CD14-positive monocyte (primary cell): ENCODE measurements at regions not wholly inside any gene's neighbourhood (a gene's known extent, or its start where the extent isn't known, plus 50 kb on each side); places are given as distances from the start of the nearest gene placed in this dataset.

ENCODE experiments used
- DNase-seq, 3 donors: peaks; one replicate each; pipeline ENCODE4 v3.0.0-alpha.2; 2011 to 2022
- H2AFZ ChIP-seq: 2 replicates; pipeline ENCODE4 v1.6.0; 2012; ENCODE audit warnings: mild to moderate bottlenecking, low read depth, low read length, inconsistent platforms; ENCODE audit not compliant: insufficient read depth, poor library complexity, severe bottlenecking
- H3K27ac ChIP-seq, 2 donors: 1 replicate in 1 of 2; 2 replicates in 1 of 2; pipeline ENCODE4 v1.5.1; 2012 to 2013; ENCODE audit warnings: low read length in 2 of 2, control low read depth in 1 of 2, inconsistent platforms in 1 of 2, low read depth in 1 of 2, mild to moderate bottlenecking in 1 of 2
- H3K27me3 ChIP-seq, 2 donors: one replicate each; pipeline versions ENCODE4 v1.6.0 to v1.6.1; 2011 to 2013; ENCODE audit warnings: low read length in 2 of 2; ENCODE audit not compliant: control insufficient read depth in 2 of 2, insufficient read depth in 2 of 2
- H3K36me3 ChIP-seq, 2 donors: replicated peaks in 1 of 2; 1 replicate in 1 of 2; 2 replicates in 1 of 2; pipeline versions ENCODE4 v1.5.1 to v1.6.1; 2012 to 2013; ENCODE audit warnings: low read length in 2 of 2, control low read depth in 1 of 2, inconsistent platforms in 1 of 2, mild to moderate bottlenecking in 1 of 2; ENCODE audit not compliant: insufficient read depth in 2 of 2, control insufficient read depth in 1 of 2
- H3K4me1 ChIP-seq, 2 donors: 1 replicate in 1 of 2; 2 replicates in 1 of 2; pipeline versions ENCODE4 v1.5.1 to v1.6.1; 2012 to 2013; ENCODE audit warnings: low read length in 2 of 2, control low read depth in 1 of 2, inconsistent platforms in 1 of 2, mild to moderate bottlenecking in 1 of 2, moderate library complexity in 1 of 2; ENCODE audit not compliant: insufficient read depth in 2 of 2, control insufficient read depth in 1 of 2
- H3K4me2 ChIP-seq: replicated peaks from 2 replicates; pipeline ENCODE3; 2012; ENCODE audit warnings: low read length, moderate library complexity, mild to moderate bottlenecking; ENCODE audit not compliant: poor library complexity, severe bottlenecking; ENCODE audit errors: extremely low read depth
- H3K4me3 ChIP-seq, 3 experiments: fragments of 200-600 bp in 1 of 3; sonication (generic) in 1 of 3; replicated peaks in 1 of 3; 1 replicate in 2 of 3; 2 replicates in 1 of 3; pipeline ENCODE4 v1.5.1; 2011 to 2013; ENCODE audit warnings: low read length in 3 of 3, mild to moderate bottlenecking in 3 of 3, control low read depth in 2 of 3, low read depth in 2 of 3, inconsistent platforms in 1 of 3, moderate library complexity in 1 of 3
- H3K79me2 ChIP-seq: 2 replicates; pipeline ENCODE4 v1.6.0; 2012; ENCODE audit warnings: mild to moderate bottlenecking, control low read depth, inconsistent platforms, low read length, moderate library complexity; ENCODE audit not compliant: insufficient read depth
- H3K9ac ChIP-seq: 2 replicates; pipeline ENCODE4 v1.6.0; 2017; ENCODE audit warnings: low read length, mild to moderate bottlenecking; ENCODE audit not compliant: insufficient read depth, poor library complexity, severe bottlenecking
- H3K9me3 ChIP-seq, 2 donors: replicated peaks in 1 of 2; 1 replicate in 1 of 2; 2 replicates in 1 of 2; pipeline versions ENCODE4 v1.5.1 to v1.6.1; 2012 to 2013; ENCODE audit warnings: low read length in 2 of 2, control low read depth in 1 of 2; ENCODE audit not compliant: control insufficient read depth in 1 of 2, insufficient read depth in 1 of 2
- H4K20me1 ChIP-seq: 2 replicates; pipeline ENCODE4 v1.6.0; 2012; ENCODE audit warnings: mild to moderate bottlenecking, low read length, control low read depth, moderate library complexity; ENCODE audit not compliant: insufficient read depth
- H3K27ac Mint-ChIP-seq, 7 donors: one replicate each; pipeline ENCODE4 v1.8.0; 2020; ENCODE audit warnings: mild to moderate bottlenecking in 7 of 7, mixed read lengths in 7 of 7, moderate library complexity in 6 of 7, inconsistent platforms in 2 of 7
- H3K27me3 Mint-ChIP-seq, 3 donors: one replicate each; pipeline ENCODE4 v1.8.0; 2021 to 2022; ENCODE audit warnings: low read depth in 3 of 3, mild to moderate bottlenecking in 3 of 3, mixed read lengths in 3 of 3, moderate library complexity in 3 of 3, inconsistent platforms in 1 of 3
- H3K36me3 Mint-ChIP-seq, 2 donors: one replicate each; pipeline ENCODE4 v1.8.0; 2020; ENCODE audit warnings: mixed read lengths in 2 of 2, inconsistent platforms in 1 of 2, mild to moderate bottlenecking in 1 of 2
- H3K4me1 Mint-ChIP-seq: one replicate; pipeline ENCODE4 v1.8.0; 2020; ENCODE audit warnings: mild to moderate bottlenecking, mixed read lengths
- H3K4me3 Mint-ChIP-seq, 2 donors: one replicate each; pipeline ENCODE4 v1.8.0; 2020; ENCODE audit warnings: mild to moderate bottlenecking in 2 of 2, mixed read lengths in 2 of 2, moderate library complexity in 1 of 2
- H3K9me3 Mint-ChIP-seq, 7 donors: one replicate each; pipeline ENCODE4 v1.8.0; 2020 to 2022; ENCODE audit warnings: mixed read lengths in 7 of 7, mild to moderate bottlenecking in 6 of 7, moderate library complexity in 6 of 7, inconsistent platforms in 2 of 7
- WGBS: methylation state at CpG from one replicate; pipeline ENCODE4 v1.1.5; 2013; ENCODE audit warnings: missing lambda C conversion rate; ENCODE audit not compliant: insufficient coverage; 5-methylcytosine and 5-hydroxymethylcytosine counted together
- intact Hi-C, 2 donors: fragments of 100-400 bp; cut with micrococcal nuclease; formaldehyde crosslinking; loops; one replicate each; pipeline versions ENCODE4 v1.15.0 to v1.15.1; 2023
- TF ChIP-seq, protein P1 (sequence below): fragments of 200-600 bp; IDR thresholded peaks from one replicate; pipeline ENCODE4 v1.8.0; 2022; ENCODE audit warnings: antibody characterized with exemption, mild to moderate bottlenecking

DNA sequence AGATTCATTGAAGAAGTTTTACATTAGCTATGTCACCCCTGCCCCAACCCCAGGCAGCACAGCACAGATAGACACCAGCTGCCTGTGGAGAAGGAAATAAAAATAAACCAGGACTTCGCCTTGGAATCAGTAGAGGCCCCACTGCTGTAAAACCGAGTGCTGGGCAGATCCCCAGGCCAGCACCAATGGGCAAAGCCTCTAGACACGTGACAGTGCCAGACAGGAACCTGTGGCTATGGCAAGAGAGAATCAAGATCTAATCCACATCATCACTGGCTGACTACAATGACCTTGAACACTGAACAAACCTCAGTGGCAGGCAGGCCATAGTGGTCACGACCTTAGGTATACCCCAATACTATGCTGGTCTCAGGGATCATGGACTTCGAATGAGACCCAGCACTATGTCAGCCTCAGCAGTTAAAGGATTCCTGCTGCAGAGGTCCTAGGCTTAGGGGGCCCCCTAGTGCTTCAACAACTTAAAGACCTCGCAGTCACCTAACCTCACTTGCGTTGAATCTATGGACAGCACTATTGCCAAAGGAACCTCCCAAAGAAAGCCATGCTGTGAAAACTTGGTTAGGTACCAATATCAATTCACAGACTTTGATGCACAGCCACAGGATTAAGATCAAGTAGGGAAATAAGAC lies 2118.6 kb upstream of the C9orf72 start:
- H4K20me1 ChIP-seq = no peaks in the 10 kb centered on the region
- intact Hi-C loops = no loop called here
- Mint-ChIP-seq H3K4me3 (no peak overlapping the region), H3K9me3 (peaks cover 0 to 2% (median 0%) of the 10 kb centered on the region in 7 donors), H3K27ac (no peak overlapping the region), H3K36me3 (no peaks in the 10 kb centered on the region), H3K4me1 (no peaks in the 10 kb centered on the region), H3K27me3 (no peaks in the 10 kb centered on the region)
- no peak overlapping the region for H3K4me2 ChIP-seq
- H3K79me2 ChIP-seq = no peaks in the 10 kb centered on the region
- H3K4me3 ChIP-seq = no peak overlapping the region
- no peaks in the 10 kb centered on the region for H3K4me1 ChIP-seq
- no peaks in the 10 kb centered on the region for H3K9me3 ChIP-seq
- no peaks in the 10 kb centered on the region for H3K27me3 ChIP-seq
- H3K36me3 ChIP-seq = no peaks in the 10 kb centered on the region
- no peak overlapping the region for H3K27ac ChIP-seq
- no peak overlapping the region for H2AFZ ChIP-seq
- DNase-seq = no peak
- no peak overlapping the region for H3K9ac ChIP-seq
- 75% methylated on average over 7 of the region's 7 CpGs for WGBS
- TF ChIP-seq, protein P1, sequence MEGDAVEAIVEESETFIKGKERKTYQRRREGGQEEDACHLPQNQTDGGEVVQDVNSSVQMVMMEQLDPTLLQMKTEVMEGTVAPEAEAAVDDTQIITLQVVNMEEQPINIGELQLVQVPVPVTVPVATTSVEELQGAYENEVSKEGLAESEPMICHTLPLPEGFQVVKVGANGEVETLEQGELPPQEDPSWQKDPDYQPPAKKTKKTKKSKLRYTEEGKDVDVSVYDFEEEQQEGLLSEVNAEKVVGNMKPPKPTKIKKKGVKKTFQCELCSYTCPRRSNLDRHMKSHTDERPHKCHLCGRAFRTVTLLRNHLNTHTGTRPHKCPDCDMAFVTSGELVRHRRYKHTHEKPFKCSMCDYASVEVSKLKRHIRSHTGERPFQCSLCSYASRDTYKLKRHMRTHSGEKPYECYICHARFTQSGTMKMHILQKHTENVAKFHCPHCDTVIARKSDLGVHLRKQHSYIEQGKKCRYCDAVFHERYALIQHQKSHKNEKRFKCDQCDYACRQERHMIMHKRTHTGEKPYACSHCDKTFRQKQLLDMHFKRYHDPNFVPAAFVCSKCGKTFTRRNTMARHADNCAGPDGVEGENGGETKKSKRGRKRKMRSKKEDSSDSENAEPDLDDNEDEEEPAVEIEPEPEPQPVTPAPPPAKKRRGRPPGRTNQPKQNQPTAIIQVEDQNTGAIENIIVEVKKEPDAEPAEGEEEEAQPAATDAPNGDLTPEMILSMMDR = no peak

DNA sequence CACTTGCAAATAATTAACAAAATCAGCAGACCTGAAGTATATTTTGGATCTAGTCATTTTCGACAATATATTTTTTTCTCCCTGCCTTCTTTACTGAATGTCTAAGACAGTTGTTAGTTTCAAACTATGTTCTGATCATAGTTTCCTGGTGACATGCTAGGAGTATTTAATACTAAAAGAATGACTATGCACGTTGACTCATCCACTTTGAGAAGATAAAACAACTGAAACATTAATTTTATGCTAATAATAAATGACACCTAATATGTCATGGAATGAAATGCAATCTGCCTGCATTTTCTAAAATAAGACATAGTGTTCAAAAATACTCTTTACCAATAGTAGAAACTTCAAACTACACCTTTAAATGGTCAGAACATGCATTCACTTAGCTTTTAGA lies 2123.7 kb upstream of the C9orf72 start:
- Mint-ChIP-seq H3K27ac (no peak overlapping the region), H3K4me1 (no peaks in the 10 kb centered on the region), H3K9me3 (peaks cover 0 to 2% (median 0%) of the 10 kb centered on the region in 7 donors), H3K4me3 (no peak overlapping the region), H3K27me3 (no peaks in the 10 kb centered on the region), H3K36me3 (no peaks in the 10 kb centered on the region)
- intact Hi-C loops = no loop called here
- Histone ChIP-seq H3K4me1 (no peaks in the 10 kb centered on the region), H2AFZ (no peak overlapping the region), H3K9ac (no peak overlapping the region), H3K4me2 (no peak overlapping the region), H3K4me3 (no peak overlapping the region), H3K36me3 (no peaks in the 10 kb centered on the region), H3K9me3 (no peaks in the 10 kb centered on the region), H4K20me1 (no peaks in the 10 kb centered on the region), H3K27me3 (no peaks in the 10 kb centered on the region), H3K27ac (no peak overlapping the region), H3K79me2 (no peaks in the 10 kb centered on the region)
- no CpG with 5 or more reads among the region's 2 CpGs for WGBS
- TF ChIP-seq, protein P1 = no peak
- DNase-seq = no peak
